Ectodermal cell (in vitro differentiated cells): ENCODE measurements at regions not wholly inside any gene's neighbourhood (a gene's known extent, or its start where the extent isn't known, plus 50 kb on each side); places are given as distances from the start of the nearest gene placed in this dataset.

Source experiments
- H3K27ac ChIP-seq: 2 replicates; pipeline ENCODE4 v1.7.0; 2013; ENCODE audit warnings: mild to moderate bottlenecking, low read depth, low read length; ENCODE audit not compliant: insufficient read depth, poor library complexity, severe bottlenecking
- H3K27me3 ChIP-seq: 2 replicates; pipeline ENCODE4 v1.7.0; 2013; ENCODE audit warnings: mild to moderate bottlenecking, low read length; ENCODE audit not compliant: insufficient read depth, control insufficient read depth, poor library complexity, severe bottlenecking
- H3K36me3 ChIP-seq: one replicate; pipeline ENCODE4 v1.7.0; 2013; ENCODE audit warnings: low read length; ENCODE audit not compliant: control insufficient read depth, insufficient read depth
- H3K4me1 ChIP-seq: one replicate; pipeline ENCODE4 v1.7.0; 2013; ENCODE audit warnings: low read length; ENCODE audit not compliant: control insufficient read depth, insufficient read depth
- H3K4me3 ChIP-seq: 2 replicates; pipeline ENCODE4 v1.7.0; 2013; ENCODE audit warnings: low read depth, low read length, control low read depth; ENCODE audit not compliant: insufficient read depth
- H3K9me3 ChIP-seq: 2 replicates; pipeline ENCODE4 v1.7.0; 2013; ENCODE audit warnings: mild to moderate bottlenecking, low read length, moderate library complexity; ENCODE audit not compliant: control insufficient read depth
- WGBS, 2 experiments: methylation state at CpG; one replicate each; pipeline ENCODE4 v1.1.7; 2013; ENCODE audit warnings: missing lambda C conversion rate in 2 of 2; 5-methylcytosine and 5-hydroxymethylcytosine counted together

- Histone ChIP-seq H3K27me3 (no peaks in the 10 kb centered on the region), H3K9me3 (no peaks in the 10 kb centered on the region), H3K4me3 (no peak overlapping the region), H3K4me1 (no peaks in the 10 kb centered on the region), H3K36me3 (no peaks in the 10 kb centered on the region), H3K27ac (no peak overlapping the region)
- 94 to 95% methylated on average over 10 of the region's 10 CpGs for WGBS, 2 experiments
These were observed 254.3 kb upstream of the PRR20A start for GRCh38 chr13:56886398-56886797.

DNA sequence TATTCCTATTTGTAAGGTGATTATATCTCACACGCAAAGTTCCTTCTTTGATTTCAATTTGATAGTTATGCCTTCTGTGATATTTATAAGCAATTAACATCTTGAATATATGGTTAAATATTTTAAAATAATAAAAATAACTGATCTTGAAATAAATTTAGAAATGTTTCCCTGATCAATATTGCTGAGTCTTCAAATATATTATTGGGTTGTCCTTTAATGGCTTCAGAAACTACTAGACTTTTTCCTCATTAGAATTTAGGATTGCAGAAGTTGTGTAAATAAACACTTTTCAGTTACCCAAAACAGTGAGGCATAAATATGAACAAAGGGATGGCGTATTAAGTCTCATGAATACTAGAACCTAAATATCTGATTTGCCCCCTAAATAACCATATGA, 252.3 kb upstream of the PRR20A start:
- H3K27ac ChIP-seq: no peak overlapping the region
- H3K27me3 ChIP-seq: no peaks in the 10 kb centered on the region
- no peak overlapping the region for H3K4me3 ChIP-seq
- no peaks in the 10 kb centered on the region for H3K4me1 ChIP-seq
- 100% methylated on average over 1 of the region's 2 CpGs; no CpG with 5 or more reads in 1 of the 2 experiments for WGBS, 2 experiments
- H3K9me3 ChIP-seq: no peaks in the 10 kb centered on the region
- no peaks in the 10 kb centered on the region for H3K36me3 ChIP-seq

- no peaks in the 10 kb centered on the region for H3K27me3 ChIP-seq
- no peak overlapping the region for H3K4me3 ChIP-seq
- H3K27ac ChIP-seq: no peak overlapping the region
- 92 to 93% methylated on average over 3 of the region's 3 CpGs for WGBS, 2 experiments
- no peaks in the 10 kb centered on the region for H3K36me3 ChIP-seq
- H3K9me3 ChIP-seq: no peaks in the 10 kb centered on the region
- H3K4me1 ChIP-seq: no peaks in the 10 kb centered on the region
These were observed 246.9 kb upstream of the PRR20A start for GRCh38 chr13:56893843-56894242.

- Histone ChIP-seq H3K9me3 (no peaks in the 10 kb centered on the region), H3K27ac (no peak overlapping the region), H3K36me3 (no peaks in the 10 kb centered on the region), H3K27me3 (no peaks in the 10 kb centered on the region), H3K4me1 (no peaks in the 10 kb centered on the region), H3K4me3 (no peak overlapping the region)
- WGBS, 2 experiments: 95 to 96% methylated on average over 30 of the region's 30 CpGs
These were observed 240.0 kb upstream of the PRR20A start for GRCh38 chr13:56900549-56901279.

GRCh38 chr13:56902276-56902675, 238.4 kb upstream of the PRR20A start:
- H3K27ac ChIP-seq: no peak overlapping the region
- no peaks in the 10 kb centered on the region for H3K27me3 ChIP-seq
- H3K9me3 ChIP-seq: no peaks in the 10 kb centered on the region
- 95 to 96% methylated on average over 9 of the region's 9 CpGs for WGBS, 2 experiments
- H3K36me3 ChIP-seq: no peaks in the 10 kb centered on the region
- H3K4me1 ChIP-seq: no peaks in the 10 kb centered on the region
- H3K4me3 ChIP-seq: no peak overlapping the region

- 88 to 100% methylated on average over 1 to 3 of the region's 3 CpGs for WGBS, 2 experiments
- no peaks in the 10 kb centered on the region for H3K4me1 ChIP-seq
These were observed 236.9 kb upstream of the PRR20A start for GRCh38 chr13:56903710-56904282.

DNA sequence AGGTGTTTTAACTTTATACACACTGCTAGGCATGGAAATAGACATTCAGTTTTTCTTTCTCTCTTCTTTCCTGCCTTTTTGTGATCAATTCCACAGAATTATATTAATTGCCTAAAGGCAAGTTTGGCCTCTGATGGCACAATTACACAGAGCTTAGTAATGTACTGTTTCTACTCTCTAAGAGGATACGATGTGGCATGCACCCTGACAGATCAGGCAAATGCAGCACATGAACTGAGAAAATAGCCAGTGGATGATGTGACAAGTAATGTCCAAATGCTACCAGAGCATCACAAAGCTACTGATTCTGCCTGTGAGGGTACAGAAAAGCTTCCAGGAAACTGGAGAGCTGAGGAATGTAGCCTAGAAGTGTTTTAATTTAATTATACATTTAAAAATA, 233.8 kb upstream of the PRR20A start:
- H3K4me3 ChIP-seq: no peak overlapping the region
- 86 to 100% methylated on average over 1 of the region's 1 CpG for WGBS, 2 experiments
- H3K27me3 ChIP-seq: no peaks in the 10 kb centered on the region
- no peak overlapping the region for H3K27ac ChIP-seq
- H3K9me3 ChIP-seq: no peaks in the 10 kb centered on the region
- H3K36me3 ChIP-seq: no peaks in the 10 kb centered on the region
- H3K4me1 ChIP-seq: no peaks in the 10 kb centered on the region

More at GRCh38 chr13:56903710-56904282, 236.9 kb upstream of the PRR20A start:
- Histone ChIP-seq H3K27me3 (no peaks in the 10 kb centered on the region), H3K27ac (no peak overlapping the region), H3K4me3 (no peak overlapping the region), H3K36me3 (no peaks in the 10 kb centered on the region), H3K9me3 (no peaks in the 10 kb centered on the region)

GRCh38 chr13:56907766-56908165, 233.0 kb upstream of the PRR20A start:
- H3K4me1 ChIP-seq: no peaks in the 10 kb centered on the region
- no peak overlapping the region for H3K27ac ChIP-seq
- no peaks in the 10 kb centered on the region for H3K9me3 ChIP-seq
- H3K27me3 ChIP-seq: no peaks in the 10 kb centered on the region
- 86 to 94% methylated on average over 2 of the region's 2 CpGs for WGBS, 2 experiments
- H3K36me3 ChIP-seq: no peaks in the 10 kb centered on the region
- H3K4me3 ChIP-seq: no peak overlapping the region

GRCh38 chr13:56909896-56910600, 230.7 kb upstream of the PRR20A start:
- no peaks in the 10 kb centered on the region for H3K9me3 ChIP-seq
- WGBS, 2 experiments: 95 to 97% methylated on average over 30 of the region's 30 CpGs

GRCh38 chr13:56917966-56918365, 222.8 kb upstream of the PRR20A start:
- Histone ChIP-seq H3K4me1 (no peaks in the 10 kb centered on the region), H3K27me3 (no peaks in the 10 kb centered on the region), H3K9me3 (no peaks in the 10 kb centered on the region), H3K27ac (no peak overlapping the region), H3K36me3 (no peaks in the 10 kb centered on the region), H3K4me3 (no peak overlapping the region)
- no CpG with 5 or more reads among the region's 3 CpGs for WGBS, 2 experiments

More at GRCh38 chr13:56909896-56910600, 230.7 kb upstream of the PRR20A start:
- Histone ChIP-seq H3K36me3 (no peaks in the 10 kb centered on the region), H3K4me3 (no peak overlapping the region), H3K27me3 (no peaks in the 10 kb centered on the region), H3K4me1 (no peaks in the 10 kb centered on the region), H3K27ac (no peak overlapping the region)
